IPS DF 4.7 (cell line): ENCODE measurements at regions not wholly inside any gene's neighbourhood (a gene's known extent, or its start where the extent isn't known, plus 50 kb on each side); places are given as distances from the start of the nearest gene placed in this dataset.

Experiments used
- DNase-seq: peaks from one replicate; pipeline ENCODE4 v3.0.0-alpha.2; 2013; ENCODE audit warnings: low spot score; ENCODE audit errors: extremely low read depth

GRCh38 chr10:113458944-113459343, 93.9 kb upstream of the HABP2 start:
- no peak for DNase-seq

GRCh38 chr10:113459626-113460280, 93.1 kb upstream of the HABP2 start:
- no peak for DNase-seq

- DNase-seq, result no peak
These were observed 89.8 kb upstream of the HABP2 start for GRCh38 chr10:113463083-113463482.

- DNase-seq, result no peak
These were observed 89.1 kb upstream of the HABP2 start for GRCh38 chr10:113463777-113464176.

- DNase-seq, result no peak
These were observed 83.1 kb upstream of the HABP2 start for GRCh38 chr10:113469796-113470195.

- DNase-seq, result no peak
These were observed 82.2 kb upstream of the HABP2 start for GRCh38 chr10:113470372-113471240.

GRCh38 chr10:113471241-113471996, 81.4 kb upstream of the HABP2 start:
- DNase-seq, result no peak

- no peak for DNase-seq
These were observed 79.8 kb upstream of the HABP2 start for GRCh38 chr10:113473011-113473410.

GRCh38 chr10:113473851-113474250, 79.0 kb upstream of the HABP2 start:
- no peak for DNase-seq

- no peak for DNase-seq
These were observed 78.1 kb upstream of the HABP2 start for GRCh38 chr10:113474752-113475151.

GRCh38 chr10:113475381-113475807, 77.5 kb upstream of the HABP2 start:
- no peak for DNase-seq

- no peak for DNase-seq
These were observed 76.7 kb upstream of the HABP2 start for GRCh38 chr10:113476191-113476590.

GRCh38 chr10:113476673-113477072, 76.2 kb upstream of the HABP2 start:
- no peak for DNase-seq

GRCh38 chr10:113477451-113477850, 75.4 kb upstream of the HABP2 start:
- DNase-seq, result no peak

GRCh38 chr10:113479346-113480080, 73.3 kb upstream of the HABP2 start:
- DNase-seq, result no peak

GRCh38 chr10:113480081-113480360, 72.8 kb upstream of the HABP2 start:
- DNase-seq, result no peak

- no peak for DNase-seq
These were observed 71.9 kb upstream of the HABP2 start for GRCh38 chr10:113480851-113481502.

GRCh38 chr10:113484487-113484886, 68.4 kb upstream of the HABP2 start:
- DNase-seq, result no peak

- DNase-seq, result no peak
These were observed 67.1 kb upstream of the HABP2 start for GRCh38 chr10:113485736-113486135.

- DNase-seq, result no peak
These were observed 66.3 kb upstream of the HABP2 start for GRCh38 chr10:113486531-113486930.

- DNase-seq, result no peak
These were observed 65.7 kb upstream of the HABP2 start for GRCh38 chr10:113487154-113487553.
